Liver (tissue), 8 donors: ENCODE measurements at regions not wholly inside any gene's neighbourhood (a gene's known extent, or its start where the extent isn't known, plus 50 kb on each side); places are given as distances from the start of the nearest gene placed in this dataset.

Experiments used
- DNase-seq: peaks from one replicate; pipeline ENCODE4 v3.0.0-alpha.2; 2017; ENCODE audit warnings: low spot score
- H3K27ac ChIP-seq, 2 donors: one replicate each; pipeline ENCODE4 v1.7.0; 2013; ENCODE audit warnings: inconsistent platforms in 2 of 2, low read length in 2 of 2, control low read depth in 1 of 2, low read depth in 1 of 2, mild to moderate bottlenecking in 1 of 2
- H3K27me3 ChIP-seq, 4 donors: one replicate each; pipeline versions ENCODE4 v1.6.1 to v1.7.0; 2013; ENCODE audit warnings: low read length in 3 of 4, inconsistent platforms in 1 of 4, mild to moderate bottlenecking in 1 of 4, moderate library complexity in 1 of 4; ENCODE audit not compliant: control insufficient read depth in 4 of 4, insufficient read depth in 4 of 4
- H3K36me3 ChIP-seq, 4 donors: one replicate each; pipeline versions ENCODE4 v1.6.1 to v1.7.0; 2013; ENCODE audit warnings: low read length in 3 of 4, mild to moderate bottlenecking in 3 of 4, low read depth in 1 of 4, moderate library complexity in 1 of 4; ENCODE audit not compliant: control insufficient read depth in 4 of 4, insufficient read depth in 3 of 4
- H3K4me1 ChIP-seq, 4 donors: one replicate each; pipeline versions ENCODE4 v1.6.1 to v1.7.0; 2013; ENCODE audit warnings: low read length in 3 of 4, mild to moderate bottlenecking in 3 of 4, moderate library complexity in 1 of 4; ENCODE audit not compliant: control insufficient read depth in 4 of 4, insufficient read depth in 4 of 4
- H3K4me3 ChIP-seq, 3 donors: one replicate each; pipeline versions ENCODE4 v1.6.1 to v1.7.0; 2013; ENCODE audit warnings: low read length in 3 of 3, control low read depth in 1 of 3, low read depth in 1 of 3, mild to moderate bottlenecking in 1 of 3
- H3K9ac ChIP-seq, 2 donors: one replicate each; pipeline ENCODE4 v1.7.0; 2013; ENCODE audit warnings: low read length in 2 of 2, mild to moderate bottlenecking in 2 of 2, moderate library complexity in 2 of 2, control low read depth in 1 of 2, low read depth in 1 of 2
- H3K9me3 ChIP-seq, 4 donors: one replicate each; pipeline versions ENCODE4 v1.6.1 to v1.7.0; 2013; ENCODE audit warnings: low read length in 3 of 4; ENCODE audit not compliant: control insufficient read depth in 4 of 4
- CTCF ChIP-seq: fragments of 150-350 bp; IDR thresholded peaks from 2 replicates; pipeline ENCODE4 v1.5.1; 2017; ENCODE audit warnings: improper control_type of control experiment, low read depth, low read length; ENCODE audit not compliant: missing input control
- EGR1 ChIP-seq, 2 donors: IDR thresholded peaks; 2 replicates each; pipeline ENCODE4 v1.6.1; 2016 to 2018; ENCODE audit warnings: antibody characterized with exemption in 2 of 2, low read depth in 2 of 2
- FOXA1 ChIP-seq: IDR thresholded peaks from 2 replicates; pipeline ENCODE4 v1.6.1; 2016; ENCODE audit warnings: antibody characterized with exemption
- FOXA2 ChIP-seq: IDR thresholded peaks from 2 replicates; pipeline ENCODE4 v1.6.1; 2016; ENCODE audit warnings: antibody characterized with exemption
- GABPA ChIP-seq, 2 donors: IDR thresholded peaks in 1 of 2; conservative IDR thresholded peaks in 1 of 2; 2 replicates each; pipeline ENCODE4 v1.6.1; 2016; ENCODE audit warnings: antibody characterized with exemption in 2 of 2, mild to moderate bottlenecking in 1 of 2, moderate library complexity in 1 of 2
- HNF4A ChIP-seq, 2 donors: conservative IDR thresholded peaks; 2 replicates each; pipeline ENCODE4 v1.6.1; 2016; ENCODE audit warnings: antibody characterized with exemption in 2 of 2, mild to moderate bottlenecking in 2 of 2
- HNF4G ChIP-seq: IDR thresholded peaks from 2 replicates; pipeline ENCODE4 v1.6.1; 2016; ENCODE audit warnings: antibody characterized with exemption
- JUND ChIP-seq, 2 donors: IDR thresholded peaks; 2 replicates each; pipeline ENCODE4 v1.6.1; 2016; ENCODE audit warnings: antibody characterized with exemption in 2 of 2
- NR2F2 ChIP-seq: IDR thresholded peaks from 2 replicates; pipeline ENCODE4 v1.6.1; 2016; ENCODE audit warnings: antibody characterized with exemption
- RAD21 ChIP-seq, 2 donors: IDR thresholded peaks; 2 replicates each; pipeline ENCODE4 v1.6.1; 2016; ENCODE audit warnings: antibody characterized with exemption in 2 of 2, mild to moderate bottlenecking in 2 of 2
- REST ChIP-seq: IDR thresholded peaks from 2 replicates; pipeline ENCODE4 v1.6.1; 2016; ENCODE audit warnings: antibody characterized with exemption, mild to moderate bottlenecking
- RXRA ChIP-seq, 2 donors: IDR thresholded peaks; 2 replicates each; pipeline ENCODE4 v1.6.1; 2017 to 2018; ENCODE audit warnings: antibody characterized with exemption in 2 of 2, mild to moderate bottlenecking in 1 of 2
- SP1 ChIP-seq: IDR thresholded peaks from 2 replicates; pipeline ENCODE4 v1.6.1; 2018; ENCODE audit warnings: antibody characterized with exemption, mild to moderate bottlenecking
- TAF1 ChIP-seq: conservative IDR thresholded peaks from 2 replicates; pipeline ENCODE4 v1.6.1; 2016; ENCODE audit warnings: antibody characterized with exemption, mild to moderate bottlenecking
- YY1 ChIP-seq: IDR thresholded peaks from 2 replicates; pipeline ENCODE4 v1.6.1; 2016; ENCODE audit warnings: antibody characterized with exemption, mild to moderate bottlenecking
- WGBS: extraction: QIAGEN DNeasy Blood & Tissue Kit; methylation state at CpG from one replicate; pipeline ENCODE4 v1.1.7; 2013; 5-methylcytosine and 5-hydroxymethylcytosine counted together
- TF ChIP-seq, protein P1 (sequence below): IDR thresholded peaks from 2 replicates; pipeline ENCODE4 v1.6.1; 2016; ENCODE audit warnings: antibody characterized with exemption
- TF ChIP-seq, protein P2 (sequence below): IDR thresholded peaks from 2 replicates; pipeline ENCODE4 v1.6.1; 2016; ENCODE audit warnings: antibody characterized with exemption
- donor health status: healthy.
- donor health status: healthy.
- donor health status: healthy.
- donor health status: healthy.
- donor health status: healthy.

DNA sequence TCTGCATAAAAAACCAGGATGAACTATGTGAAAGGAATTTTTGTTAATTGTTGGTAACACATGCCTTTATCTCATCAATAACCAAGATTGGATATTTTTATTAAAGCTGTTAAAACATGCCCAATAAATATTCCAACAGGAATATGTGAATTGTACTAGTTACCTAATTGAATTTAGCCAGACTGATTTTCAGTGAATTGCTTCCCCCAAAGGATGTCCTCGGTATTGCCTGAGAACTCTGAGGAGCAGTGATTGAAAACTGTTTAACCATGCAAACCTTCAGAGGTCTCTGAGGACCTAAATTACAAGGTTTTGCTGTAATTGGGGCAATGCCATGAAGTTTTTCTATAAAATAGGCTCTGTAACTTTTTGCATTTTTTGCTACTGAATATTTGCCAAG lies 66.6 kb downstream of the BLTP1 start:
- Histone ChIP-seq H3K4me3 (no peak overlapping the region), H3K27me3 (no peaks in the 10 kb centered on the region), H3K27ac (no peak overlapping the region), H3K9ac (no peak overlapping the region), H3K4me1 (no peaks in the 10 kb centered on the region), H3K36me3 (peaks cover 3 to 11% (median 5%) of the 10 kb centered on the region in 4 donors), H3K9me3 (no peaks in the 10 kb centered on the region)
- WGBS: 66% methylated on average over 1 of the region's 1 CpG
- TF ChIP-seq RAD21 (IDR thresholded peaks at IDR 0.05) (peak; percentile 7 to 53), JUND (IDR thresholded peaks at IDR 0.05) (no peak), CTCF (no peak), TAF1 (no peak), HNF4G (no peak), FOXA2 (no peak)
- TF ChIP-seq, protein P1, sequence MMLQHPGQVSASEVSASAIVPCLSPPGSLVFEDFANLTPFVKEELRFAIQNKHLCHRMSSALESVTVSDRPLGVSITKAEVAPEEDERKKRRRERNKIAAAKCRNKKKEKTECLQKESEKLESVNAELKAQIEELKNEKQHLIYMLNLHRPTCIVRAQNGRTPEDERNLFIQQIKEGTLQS: no peak
- TF ChIP-seq, protein P2, sequence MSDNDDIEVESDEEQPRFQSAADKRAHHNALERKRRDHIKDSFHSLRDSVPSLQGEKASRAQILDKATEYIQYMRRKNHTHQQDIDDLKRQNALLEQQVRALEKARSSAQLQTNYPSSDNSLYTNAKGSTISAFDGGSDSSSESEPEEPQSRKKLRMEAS: no peak
- DNase-seq: no peak

DNA sequence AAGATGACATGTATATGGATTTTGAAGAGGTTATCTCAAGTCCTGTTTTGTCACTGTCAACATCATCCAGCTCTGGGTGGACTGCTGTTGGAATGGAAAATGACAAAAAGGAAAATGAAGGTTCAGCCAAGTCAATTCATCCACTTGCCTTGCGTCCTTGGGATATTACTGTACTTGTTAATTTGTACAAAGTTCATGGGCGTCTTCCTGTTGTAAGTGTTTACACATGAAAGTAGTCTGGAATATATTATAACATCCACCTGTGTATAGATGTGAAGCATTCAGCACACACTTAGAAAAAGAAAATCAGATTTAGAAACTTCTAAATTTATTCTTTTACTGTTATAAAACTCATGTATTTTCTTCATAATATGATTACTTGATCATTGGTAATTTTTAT lies 67.2 kb downstream of the BLTP1 start:
- Histone ChIP-seq H3K9ac (no peak overlapping the region), H3K27me3 (no peaks in the 10 kb centered on the region), H3K4me1 (no peaks in the 10 kb centered on the region), H3K4me3 (no peak overlapping the region), H3K27ac (no peak overlapping the region), H3K36me3 (peaks cover 3 to 11% (median 5%) of the 10 kb centered on the region in 4 donors), H3K9me3 (no peaks in the 10 kb centered on the region)
- DNase-seq: no peak
- TF ChIP-seq, protein P1: no peak
- TF ChIP-seq REST (no peak), FOXA1 (no peak), SP1 (no peak), RAD21 (IDR thresholded peaks at IDR 0.05) (no peak), GABPA (IDR thresholded peaks at IDR 0.05 in 1 of 2, conservative IDR thresholded peaks at IDR 0.05 in 1 of 2) (no peak), FOXA2 (no peak), NR2F2 (no peak), YY1 (no peak), JUND (IDR thresholded peaks at IDR 0.05) (no peak), HNF4G (no peak), CTCF (no peak), EGR1 (IDR thresholded peaks at IDR 0.05; ENCODE audit: low read depth in 2 of 2) (no peak), HNF4A (conservative IDR thresholded peaks at IDR 0.05) (no peak), TAF1 (no peak), RXRA (IDR thresholded peaks at IDR 0.05) (no peak)
- WGBS: 87% methylated on average over 2 of the region's 2 CpGs
